Adrenal gland (tissue), 5 donors: ENCODE measurements at regions not wholly inside any gene's neighbourhood (a gene's known extent, or its start where the extent isn't known, plus 50 kb on each side); places are given as distances from the start of the nearest gene placed in this dataset.

Experiments used
- POLR2A ChIP-seq, 2 donors: fragments of 450-650 bp; IDR thresholded peaks; one replicate each; pipeline ENCODE4 v1.6.1; 2017; ENCODE audit warnings: antibody characterized with exemption in 2 of 2, mild to moderate bottlenecking in 2 of 2, moderate library complexity in 1 of 2
- TF ChIP-seq, protein P1 (sequence below), 6 experiments: fragments of 450-650 bp in 4 of 6; fragments of 200-600 bp in 2 of 6; sonication (generic) in 1 of 6; IDR thresholded peaks; 1 replicate in 5 of 6; 2 replicates in 1 of 6; pipeline versions ENCODE4 v1.5.1 to v1.8.0; 2016 to 2021; ENCODE audit warnings: antibody characterized with exemption in 6 of 6, mild to moderate bottlenecking in 2 of 6, moderate library complexity in 1 of 6
- donor health status: DM: no; HTN: no; CAD: no.

DNA sequence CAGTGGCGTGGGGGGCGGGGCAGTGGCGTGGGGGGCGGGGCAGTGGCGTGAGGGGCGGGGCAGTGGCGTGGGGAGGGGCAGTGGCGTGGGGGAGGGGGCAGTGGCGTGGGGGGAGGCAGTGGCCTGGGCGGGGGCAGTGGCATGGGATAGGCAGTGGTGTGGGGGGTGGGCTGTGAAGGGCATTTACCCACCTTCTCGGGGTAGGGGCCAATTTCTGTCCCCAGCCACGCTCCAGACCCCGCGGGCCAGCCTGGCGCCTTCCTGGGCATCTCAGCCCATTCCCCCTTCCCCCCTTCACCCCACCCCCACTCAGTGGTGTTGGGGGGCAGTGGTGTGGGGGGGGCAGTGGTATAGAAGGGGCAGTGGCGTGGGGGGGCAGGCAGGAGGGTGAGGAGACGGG lies 92.7 kb downstream of the LITAF start:
- TF ChIP-seq, protein P1, sequence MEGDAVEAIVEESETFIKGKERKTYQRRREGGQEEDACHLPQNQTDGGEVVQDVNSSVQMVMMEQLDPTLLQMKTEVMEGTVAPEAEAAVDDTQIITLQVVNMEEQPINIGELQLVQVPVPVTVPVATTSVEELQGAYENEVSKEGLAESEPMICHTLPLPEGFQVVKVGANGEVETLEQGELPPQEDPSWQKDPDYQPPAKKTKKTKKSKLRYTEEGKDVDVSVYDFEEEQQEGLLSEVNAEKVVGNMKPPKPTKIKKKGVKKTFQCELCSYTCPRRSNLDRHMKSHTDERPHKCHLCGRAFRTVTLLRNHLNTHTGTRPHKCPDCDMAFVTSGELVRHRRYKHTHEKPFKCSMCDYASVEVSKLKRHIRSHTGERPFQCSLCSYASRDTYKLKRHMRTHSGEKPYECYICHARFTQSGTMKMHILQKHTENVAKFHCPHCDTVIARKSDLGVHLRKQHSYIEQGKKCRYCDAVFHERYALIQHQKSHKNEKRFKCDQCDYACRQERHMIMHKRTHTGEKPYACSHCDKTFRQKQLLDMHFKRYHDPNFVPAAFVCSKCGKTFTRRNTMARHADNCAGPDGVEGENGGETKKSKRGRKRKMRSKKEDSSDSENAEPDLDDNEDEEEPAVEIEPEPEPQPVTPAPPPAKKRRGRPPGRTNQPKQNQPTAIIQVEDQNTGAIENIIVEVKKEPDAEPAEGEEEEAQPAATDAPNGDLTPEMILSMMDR (IDR thresholded peaks at IDR 0.05): no peak
- no peak for TF ChIP-seq POLR2A (IDR thresholded peaks at IDR 0.05)
